MM.1S (cell line): ENCODE measurements at regions not wholly inside any gene's neighbourhood (a gene's known extent, or its start where the extent isn't known, plus 50 kb on each side); places are given as distances from the start of the nearest gene placed in this dataset.

Source experiments
- DNase-seq: peaks from one replicate; pipeline ENCODE4 v3.0.0-alpha.2; 2015
- H2AFZ ChIP-seq: fragments of 300-600 bp; sonication (generic); 2 replicates; pipeline ENCODE4 v1.6.0; 2016; ENCODE audit warnings: antibody characterized with exemption, low read length
- H3F3A ChIP-seq: fragments of 300-600 bp; sonication (generic); 2 replicates; pipeline ENCODE4 v1.6.1; 2016; ENCODE audit warnings: mild to moderate bottlenecking, antibody characterized with exemption, low read length, moderate library complexity, mixed read lengths; ENCODE audit not compliant: insufficient read depth
- H3K27ac ChIP-seq: fragments of 300-600 bp; sonication (generic); 2 replicates; pipeline ENCODE4 v1.5.1; 2016; ENCODE audit warnings: mild to moderate bottlenecking, low read length
- H3K27me3 ChIP-seq: fragments of 300-600 bp; sonication (generic); replicated peaks from 2 replicates; pipeline ENCODE4 v1.6.0; 2016; ENCODE audit warnings: low read length; ENCODE audit not compliant: insufficient read depth
- H3K36me3 ChIP-seq: fragments of 300-600 bp; sonication (generic); replicated peaks from 2 replicates; pipeline ENCODE4 v1.6.1; 2016; ENCODE audit warnings: mild to moderate bottlenecking, low read length, mixed read lengths; ENCODE audit not compliant: insufficient read depth
- H3K4me1 ChIP-seq: fragments of 300-600 bp; sonication (generic); 2 replicates; pipeline ENCODE4 v1.6.1; 2016; ENCODE audit warnings: low read length, mixed read lengths
- H3K4me2 ChIP-seq: fragments of 300-600 bp; sonication (generic); 2 replicates; pipeline ENCODE4 v1.6.0; 2016; ENCODE audit warnings: low read depth, low read length
- H3K4me3 ChIP-seq: fragments of 300-600 bp; sonication (generic); 2 replicates; pipeline ENCODE4 v1.5.1; 2016; ENCODE audit warnings: low read length, mixed read lengths
- H3K79me2 ChIP-seq: fragments of 300-600 bp; sonication (generic); 2 replicates; pipeline ENCODE4 v1.6.1; 2016; ENCODE audit warnings: mixed run types, low read length, mixed read lengths
- H3K9ac ChIP-seq: fragments of 300-600 bp; sonication (generic); 2 replicates; pipeline ENCODE4 v1.6.1; 2016; ENCODE audit warnings: low read length, mixed read lengths
- H3K9me2 ChIP-seq: fragments of 300-600 bp; sonication (generic); replicated peaks from 2 replicates; pipeline ENCODE4 v1.6.1; 2016; ENCODE audit warnings: mild to moderate bottlenecking, low read length, mixed read lengths; ENCODE audit not compliant: insufficient read depth
- H3K9me3 ChIP-seq: fragments of 300-600 bp; sonication (generic); replicated peaks from 2 replicates; pipeline ENCODE4 v1.6.1; 2016; ENCODE audit warnings: mild to moderate bottlenecking, low read length, mixed read lengths; ENCODE audit not compliant: insufficient read depth
- H4K20me1 ChIP-seq: fragments of 300-600 bp; sonication (generic); 2 replicates; pipeline ENCODE4 v1.6.1; 2016; ENCODE audit warnings: mild to moderate bottlenecking, low read length, moderate library complexity, mixed read lengths; ENCODE audit not compliant: insufficient read depth
- CTCF ChIP-seq: fragments of 300-600 bp; sonication (generic); IDR thresholded peaks from 2 replicates; pipeline ENCODE4 v1.5.1; 2016; ENCODE audit warnings: antibody characterized with exemption, low read length, mixed read lengths
- EZH2 ChIP-seq: fragments of 300-600 bp; sonication (generic); optimal IDR thresholded peaks from 2 replicates; pipeline ENCODE3; 2017; ENCODE audit warnings: low read depth, mild to moderate bottlenecking, antibody characterized with exemption, low read length, mixed read lengths
- EZH2phosphoT487 ChIP-seq: fragments of 300-600 bp; sonication (generic); IDR thresholded peaks from 2 replicates; pipeline ENCODE4 v1.6.1; 2018; ENCODE audit warnings: antibody characterized with exemption, low read length

- Histone ChIP-seq H3K4me3 (no peak overlapping the region), H3K79me2 (no peaks in the 10 kb centered on the region), H3K27ac (no peak overlapping the region), H3K4me1 (no peaks in the 10 kb centered on the region), H3K9ac (no peak overlapping the region), H3K4me2 (no peak overlapping the region), H4K20me1 (no peaks in the 10 kb centered on the region), H3F3A (no peaks in the 10 kb centered on the region), H2AFZ (no peak overlapping the region), H3K36me3 (no peaks in the 10 kb centered on the region), H3K9me2 (no peaks in the 10 kb centered on the region), H3K27me3 (peaks cover 19% of the 10 kb centered on the region), H3K9me3 (no peaks in the 10 kb centered on the region)
- DNase-seq: no peak
- no peak for TF ChIP-seq EZH2
- no peak for TF ChIP-seq EZH2phosphoT487
- no peak for TF ChIP-seq CTCF
These were observed 61.4 kb upstream of the ACSL3 start for GRCh38 chr2:222799262-222799918.

GRCh38 chr2:222802514-222803196 lies 58.2 kb upstream of the ACSL3 start:
- no peak overlapping the region for H3K4me2 ChIP-seq
- no peaks in the 10 kb centered on the region; the same call in 1 of the 2 replicates for H3K27me3 ChIP-seq
- H3K9me2 ChIP-seq: no peaks in the 10 kb centered on the region
- no peaks in the 10 kb centered on the region for H3K4me1 ChIP-seq
- H3K9ac ChIP-seq: no peak overlapping the region
- no peaks in the 10 kb centered on the region for H3K36me3 ChIP-seq
- no peaks in the 10 kb centered on the region for H4K20me1 ChIP-seq
- H3K79me2 ChIP-seq: no peaks in the 10 kb centered on the region
- H3F3A ChIP-seq: no peaks in the 10 kb centered on the region
- H3K4me3 ChIP-seq: no peak overlapping the region
- DNase-seq: no peak
- no peak overlapping the region for H2AFZ ChIP-seq
- no peak for TF ChIP-seq CTCF
- no peak for TF ChIP-seq EZH2phosphoT487
- no peak for TF ChIP-seq EZH2
- H3K9me3 ChIP-seq: no peaks in the 10 kb centered on the region
- no peak overlapping the region for H3K27ac ChIP-seq

GRCh38 chr2:222804351-222804750 lies 56.5 kb upstream of the ACSL3 start:
- Histone ChIP-seq H3K36me3 (no peaks in the 10 kb centered on the region), H3K4me3 (no peak overlapping the region), H3K4me1 (no peaks in the 10 kb centered on the region), H3K9me2 (no peaks in the 10 kb centered on the region), H3K79me2 (no peaks in the 10 kb centered on the region), H3K4me2 (no peak overlapping the region), H3F3A (no peaks in the 10 kb centered on the region), H4K20me1 (no peaks in the 10 kb centered on the region), H3K9me3 (no peaks in the 10 kb centered on the region), H3K9ac (no peak overlapping the region), H2AFZ (no peak overlapping the region), H3K27ac (no peak overlapping the region), H3K27me3 (no peaks in the 10 kb centered on the region)
- TF ChIP-seq CTCF: no peak
- no peak for TF ChIP-seq EZH2
- no peak for TF ChIP-seq EZH2phosphoT487
- DNase-seq: no peak
